HG03045 (cell line): ENCODE measurements at regions not wholly inside any gene's neighbourhood (a gene's known extent, or its start where the extent isn't known, plus 50 kb on each side); places are given as distances from the start of the nearest gene placed in this dataset.

Source experiments
- ATAC-seq: cut with Tn5 transposase; IDR thresholded peaks from one replicate; pipeline ENCODE4 v1.9.1; 2021; ENCODE audit warnings: mild to moderate bottlenecking, moderate library complexity; ENCODE audit not compliant: unreplicated experiment

- no peak for ATAC-seq
Measured at GRCh38 chr5:167999182-167999581, 292.3 kb upstream of the WWC1 start.

DNA sequence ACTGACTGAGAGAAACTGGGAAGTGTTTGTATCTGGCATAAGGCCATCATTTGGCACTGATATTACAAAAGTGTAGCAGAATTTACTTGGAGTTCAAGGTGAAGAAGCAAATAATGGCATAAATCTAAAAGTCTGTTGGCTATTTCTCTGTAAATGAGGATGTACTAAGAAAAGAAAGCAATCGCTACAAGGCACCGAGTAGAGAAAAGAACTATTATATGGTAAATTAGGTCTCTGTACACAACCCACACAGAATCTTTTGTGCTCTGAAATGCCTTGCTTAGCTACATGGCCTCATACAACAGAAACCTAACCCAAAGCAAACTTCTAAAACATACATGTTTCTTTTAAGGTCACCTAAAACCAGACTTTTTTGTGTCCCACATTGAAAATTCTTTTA is 290.1 kb upstream of the WWC1 start:
- ATAC-seq, result no peak

DNA sequence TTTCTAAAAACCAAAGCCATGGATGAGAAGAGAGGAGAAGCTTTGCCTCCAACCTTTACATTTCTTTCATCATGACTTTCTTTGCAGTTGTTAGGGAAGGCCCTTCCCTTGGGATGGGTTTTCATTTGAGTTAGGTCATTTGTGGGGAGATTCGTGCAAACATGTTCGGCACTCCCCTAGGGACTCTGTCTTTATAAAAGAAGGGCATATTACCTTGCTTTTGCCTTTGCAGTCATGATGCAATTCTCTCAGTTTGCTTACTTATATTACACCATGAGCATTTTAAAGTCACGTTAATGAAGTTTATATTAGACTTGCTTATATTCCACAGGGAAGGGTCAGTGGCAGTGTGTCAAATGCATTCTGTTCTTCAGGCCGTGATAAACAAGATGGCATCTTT is 289.3 kb upstream of the WWC1 start:
- no peak for ATAC-seq

DNA sequence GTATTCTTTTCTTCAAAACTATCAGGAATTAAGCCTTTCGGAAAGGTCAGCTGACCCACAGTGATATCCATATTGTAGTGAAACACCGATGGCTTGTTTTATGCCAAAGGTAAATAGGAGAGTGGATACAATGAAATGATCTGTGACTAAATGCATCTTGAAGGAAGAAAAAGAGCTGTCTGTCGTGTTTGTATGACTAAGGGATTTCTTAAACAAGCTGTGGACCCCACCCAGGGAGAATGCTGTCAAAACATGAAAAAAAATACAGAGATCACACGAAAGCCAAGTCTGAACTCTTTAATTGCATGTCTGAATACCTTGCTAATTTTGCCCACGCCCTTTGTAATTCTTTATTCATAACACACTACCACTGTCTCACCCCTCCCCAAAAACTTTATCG is 286.4 kb upstream of the WWC1 start:
- ATAC-seq, result no peak

- ATAC-seq, result no peak
Measured at GRCh38 chr5:168005936-168006335, 285.5 kb upstream of the WWC1 start.

DNA sequence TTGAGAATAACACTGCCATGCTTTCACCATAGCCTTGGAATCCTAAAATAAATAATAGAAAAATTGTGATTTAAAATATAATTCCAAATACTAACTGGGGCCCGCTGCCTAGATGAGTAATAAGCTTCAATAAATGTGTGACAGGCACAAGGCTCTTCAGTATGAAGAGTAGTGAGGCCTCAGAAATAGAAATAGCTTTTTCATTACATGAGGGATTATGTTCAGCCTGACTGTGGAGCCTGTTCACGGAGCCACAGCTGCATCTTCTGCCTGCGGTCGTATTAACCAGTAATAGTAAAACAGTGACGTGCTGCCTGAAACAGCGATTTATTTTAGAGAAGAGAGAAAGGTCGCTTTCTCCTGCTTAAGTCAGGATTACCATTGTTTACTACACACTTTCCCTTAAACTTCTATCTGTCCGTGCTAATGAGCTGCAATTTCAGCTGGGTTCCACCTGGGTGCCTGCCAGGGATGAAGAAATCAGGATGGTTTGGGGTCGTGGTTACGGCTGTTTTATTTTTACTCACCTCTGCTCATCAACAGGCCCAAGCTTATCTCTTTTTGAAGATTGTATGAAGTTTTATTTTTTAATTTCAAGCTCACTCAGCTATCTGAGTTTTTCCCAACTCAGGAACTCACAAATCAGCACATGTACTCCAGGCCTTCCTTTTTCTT is 284.9 kb upstream of the WWC1 start:
- no peak for ATAC-seq

GRCh38 chr5:168007286-168007685 is 284.2 kb upstream of the WWC1 start:
- no peak for ATAC-seq

GRCh38 chr5:168008555-168008954 is 282.9 kb upstream of the WWC1 start:
- ATAC-seq, result no peak

DNA sequence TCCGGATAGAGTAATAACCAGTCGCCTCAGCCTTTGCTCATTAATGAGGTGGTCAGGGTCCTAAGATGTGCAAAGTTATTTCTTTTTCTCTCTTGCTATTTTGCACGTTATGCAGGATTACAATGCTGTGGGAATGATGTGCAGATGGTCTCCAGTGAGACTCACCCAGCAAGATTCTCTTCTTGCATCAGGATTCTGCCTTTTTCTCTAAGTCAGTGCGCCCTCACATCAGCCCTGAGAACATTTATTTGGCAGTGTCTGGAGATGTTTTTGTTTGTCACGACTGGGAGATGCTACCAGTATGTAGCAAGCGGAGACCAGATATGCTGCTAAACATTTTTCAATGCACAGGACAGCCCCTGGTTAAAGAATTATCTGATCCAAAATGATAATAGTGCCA is 280.3 kb upstream of the WWC1 start:
- ATAC-seq, result no peak

- ATAC-seq, result no peak
Measured at GRCh38 chr5:168012006-168012405, 279.4 kb upstream of the WWC1 start.

- no peak for ATAC-seq
Measured at GRCh38 chr5:168013546-168013945, 277.9 kb upstream of the WWC1 start.

- ATAC-seq, result no peak
Measured at GRCh38 chr5:168014433-168015123, 276.9 kb upstream of the WWC1 start.

DNA sequence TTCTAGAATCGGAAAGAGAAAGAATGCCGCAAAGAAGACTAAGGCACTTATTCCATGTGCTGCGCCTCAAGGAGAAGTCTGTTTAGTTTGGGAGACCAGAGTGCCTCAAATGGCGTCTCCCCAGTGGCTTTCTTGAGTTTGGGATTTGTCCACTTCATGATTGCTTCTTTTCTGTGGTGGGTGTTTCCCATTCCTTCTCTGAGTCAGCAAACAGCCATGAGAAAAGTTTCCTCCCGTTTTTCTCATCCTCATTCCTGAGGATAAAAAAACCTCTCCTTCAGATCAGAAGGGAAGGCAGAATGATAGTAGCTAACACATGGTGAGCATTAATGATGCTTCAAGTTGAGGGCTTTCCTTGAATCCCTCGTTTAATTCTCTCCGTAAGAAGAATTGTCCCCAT is 275.9 kb upstream of the WWC1 start:
- ATAC-seq, result no peak

DNA sequence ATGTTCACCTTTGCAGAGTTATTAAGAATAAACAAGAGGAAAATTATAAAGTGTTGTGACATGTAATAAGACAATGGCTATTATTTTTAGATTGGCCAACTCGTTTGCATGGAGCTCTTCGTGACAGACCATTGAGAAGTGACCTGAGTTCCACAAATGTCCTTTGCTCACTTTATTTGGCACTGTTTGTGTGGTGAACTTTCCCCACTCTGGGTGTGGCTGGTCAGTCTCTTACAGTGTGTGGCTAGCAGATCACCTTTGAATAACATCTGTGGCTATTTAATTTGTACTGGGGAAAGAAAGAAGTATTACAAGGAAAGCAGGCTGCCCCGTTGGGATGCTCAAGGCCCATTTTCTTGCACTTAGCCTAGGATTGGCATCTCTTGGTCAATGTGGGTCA is 274.1 kb upstream of the WWC1 start:
- no peak for ATAC-seq

DNA sequence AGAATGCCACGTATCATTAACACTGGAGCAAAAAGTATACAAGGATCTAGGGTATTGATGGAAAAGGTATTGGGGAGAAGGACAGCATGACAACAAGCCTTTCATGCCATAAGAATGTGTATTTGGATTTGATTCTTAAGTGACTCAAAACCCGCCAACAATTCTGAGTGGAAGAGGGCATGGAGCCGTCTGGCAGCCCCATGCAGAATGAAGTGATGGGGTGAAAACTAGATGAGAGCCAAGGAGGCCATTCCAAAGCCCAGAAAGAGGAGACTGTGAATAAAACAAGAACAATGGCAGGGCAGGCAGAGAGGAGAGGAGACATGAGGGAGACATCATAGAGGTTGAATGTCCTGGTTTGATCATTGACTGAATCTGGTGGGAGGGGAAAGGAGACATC is 272.3 kb upstream of the WWC1 start:
- ATAC-seq, result no peak

DNA sequence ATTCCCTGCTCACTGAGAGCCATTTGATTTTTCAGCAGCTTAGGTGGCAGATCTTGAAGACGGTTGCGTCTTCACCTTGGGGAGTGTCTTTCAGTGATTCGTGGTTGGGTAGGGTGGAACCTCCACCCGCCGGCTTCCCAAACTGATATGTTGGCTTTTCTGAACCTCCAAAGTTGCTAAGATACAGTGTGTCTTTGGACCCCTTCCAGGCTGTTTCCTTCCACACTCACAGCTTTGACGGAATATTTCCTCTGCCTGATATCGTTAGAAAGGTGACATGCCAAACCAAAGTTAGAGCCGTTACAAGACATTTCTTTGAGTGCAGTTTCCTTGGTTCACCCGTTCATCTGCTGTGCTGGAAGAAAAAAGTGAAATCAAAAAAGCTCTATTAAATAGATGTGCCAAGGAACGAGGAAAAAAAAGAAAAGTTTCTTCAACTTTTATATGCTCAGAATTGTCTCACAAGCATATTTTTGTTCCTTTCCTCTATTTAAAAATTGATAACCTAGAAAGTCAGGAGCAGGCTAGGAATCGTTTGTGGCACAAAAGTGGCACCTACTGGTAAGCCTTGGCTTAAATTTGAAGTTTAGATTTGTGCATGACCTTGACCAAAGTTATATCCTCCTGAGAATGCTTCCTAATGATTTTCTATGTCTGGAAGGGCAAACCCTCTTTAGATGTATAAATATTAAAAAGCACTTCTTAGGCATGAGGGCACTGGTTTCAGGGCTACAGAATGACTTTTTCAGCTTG is 270.7 kb upstream of the WWC1 start:
- no peak for ATAC-seq

- ATAC-seq, result no peak
Measured at GRCh38 chr5:168022446-168023169, 268.8 kb upstream of the WWC1 start.

GRCh38 chr5:168023191-168023590 is 268.3 kb upstream of the WWC1 start:
- ATAC-seq, result no peak

DNA sequence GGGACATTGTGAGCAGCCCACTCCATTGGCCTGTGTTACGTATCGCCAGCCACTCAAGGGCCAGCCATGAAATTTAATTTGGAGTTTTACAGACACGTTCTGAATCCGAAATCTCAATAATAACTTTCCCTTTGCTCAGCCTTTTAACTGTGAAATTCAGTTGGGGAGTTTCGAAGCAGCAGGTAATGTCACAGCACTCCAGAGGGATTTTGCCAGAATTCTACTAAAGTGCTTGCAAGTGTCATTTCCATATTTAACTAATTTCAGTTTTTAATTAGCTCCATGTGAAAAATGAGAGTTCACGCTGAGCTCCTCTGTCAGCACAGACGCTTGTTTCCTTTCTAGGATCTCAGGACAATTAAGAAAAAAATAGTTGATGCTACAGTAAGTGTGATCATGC is 267.1 kb upstream of the WWC1 start:
- ATAC-seq, result no peak

DNA sequence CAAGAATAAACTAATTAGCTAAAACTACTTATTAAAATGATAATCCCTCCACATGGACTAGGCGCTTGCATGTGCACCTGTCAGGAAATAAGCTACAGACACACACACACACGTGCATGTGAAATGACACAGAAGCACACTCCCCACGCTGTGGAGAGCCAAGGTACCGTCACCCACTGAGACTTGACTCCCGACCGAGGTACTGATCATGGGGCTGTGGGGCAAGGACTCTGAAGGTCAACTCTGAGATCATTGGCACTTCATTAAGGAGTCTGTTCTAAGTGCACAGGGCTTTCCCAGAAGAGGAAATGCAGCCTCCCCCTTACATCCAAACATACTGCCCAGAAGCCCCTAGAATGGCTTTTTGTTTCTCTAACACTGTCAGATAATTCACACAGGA is 264.4 kb upstream of the WWC1 start:
- ATAC-seq, result no peak

GRCh38 chr5:168030912-168031311 is 260.5 kb upstream of the WWC1 start:
- no peak for ATAC-seq

DNA sequence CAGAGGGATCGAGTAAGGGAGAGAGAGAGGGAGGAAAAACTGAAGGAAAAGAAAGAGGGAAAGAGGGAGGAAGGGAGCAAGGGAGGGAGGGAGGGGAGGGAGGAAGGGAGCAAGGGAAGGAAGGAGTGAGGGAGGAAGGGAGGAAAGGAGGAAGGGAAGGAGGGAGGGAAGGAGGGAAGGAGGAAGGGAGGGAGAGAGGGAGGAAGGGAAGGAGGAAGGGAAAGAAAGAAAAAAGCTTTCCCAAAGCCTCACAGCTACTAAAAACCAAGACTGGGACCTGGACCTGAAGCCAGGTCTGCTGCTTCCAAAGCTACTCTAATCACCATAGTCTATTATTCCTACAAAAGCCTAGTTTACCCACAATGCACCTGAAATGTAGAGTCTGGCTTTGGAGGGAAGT is 259.8 kb upstream of the WWC1 start:
- ATAC-seq, result no peak
